Stimulated activated CD8-positive, alpha-beta memory T cell treated with anti-CD3 and anti-CD28 coated beads, Interleukin-7, amount 100 ng/mL, for 24 hours (primary cell): ENCODE measurements at regions not wholly inside any gene's neighbourhood (a gene's known extent, or its start where the extent isn't known, plus 50 kb on each side); places are given as distances from the start of the nearest gene placed in this dataset.
"Not testable (repeated sequence)": the region's sequence is repeated elsewhere in the genome, so short reads cannot be mapped to it uniquely, and the experiment has no call there.

Experiments
- DNase-seq: peaks from one replicate; pipeline ENCODE4 v3.0.0-alpha.2; 2020; ENCODE audit warnings: low read depth

GRCh38 chr5:162624110-162624509 is 556.5 kb downstream of the GABRG2 start:
- DNase-seq = no peak

GRCh38 chr5:162637481-162637880 is 569.9 kb downstream of the GABRG2 start:
- DNase-seq = no peak

- DNase-seq = no peak
These were observed 571.3 kb downstream of the GABRG2 start for GRCh38 chr5:162638849-162639248.

GRCh38 chr5:162641142-162641813 is 573.7 kb downstream of the GABRG2 start:
- DNase-seq = no peak

- no peak for DNase-seq
These were observed 587.3 kb downstream of the GABRG2 start for GRCh38 chr5:162654661-162655405.

GRCh38 chr5:162657076-162657475 is 589.5 kb downstream of the GABRG2 start:
- DNase-seq = no peak

GRCh38 chr5:162664846-162665245 is 597.3 kb downstream of the GABRG2 start:
- DNase-seq = no peak

- DNase-seq = no peak
These were observed 601.4 kb downstream of the GABRG2 start for GRCh38 chr5:162668926-162669325.

- DNase-seq = no peak
These were observed 604.5 kb downstream of the GABRG2 start for GRCh38 chr5:162672061-162672460.

- DNase-seq = no peak
These were observed 615.7 kb downstream of the GABRG2 start for GRCh38 chr5:162683284-162683683.

GRCh38 chr5:162684145-162684544 is 616.6 kb downstream of the GABRG2 start:
- no peak for DNase-seq

GRCh38 chr5:162685302-162685701 is 617.7 kb downstream of the GABRG2 start:
- DNase-seq = no peak

GRCh38 chr5:162696272-162696671 is 628.7 kb downstream of the GABRG2 start:
- DNase-seq = not testable (repeated sequence)

GRCh38 chr5:162699361-162699760 is 631.8 kb downstream of the GABRG2 start:
- DNase-seq = no peak

- DNase-seq = no peak
These were observed 636.3 kb downstream of the GABRG2 start for GRCh38 chr5:162703914-162704313.

GRCh38 chr5:162711244-162711643 is 643.7 kb downstream of the GABRG2 start:
- DNase-seq = no peak

- DNase-seq = no peak
These were observed 652.1 kb downstream of the GABRG2 start for GRCh38 chr5:162719720-162720119.

GRCh38 chr5:162721125-162721524 is 653.6 kb downstream of the GABRG2 start:
- no peak for DNase-seq

GRCh38 chr5:162752612-162753011 is 684.8 kb upstream of the CCNG1 start:
- DNase-seq = no peak

GRCh38 chr5:162762119-162762518 is 675.3 kb upstream of the CCNG1 start:
- DNase-seq = no peak

GRCh38 chr5:162769019-162769418 is 668.4 kb upstream of the CCNG1 start:
- DNase-seq = no peak

- DNase-seq = no peak
These were observed 651.7 kb upstream of the CCNG1 start for GRCh38 chr5:162785673-162786072.

- no peak for DNase-seq
These were observed 651.2 kb upstream of the CCNG1 start for GRCh38 chr5:162786234-162786633.

GRCh38 chr5:162796507-162796906 is 640.9 kb upstream of the CCNG1 start:
- DNase-seq = no peak
